NAMALWA (cell line): ENCODE measurements at regions not wholly inside any gene's neighbourhood (a gene's known extent, or its start where the extent isn't known, plus 50 kb on each side); places are given as distances from the start of the nearest gene placed in this dataset.

Experiments
- DNase-seq: peaks from one replicate; pipeline ENCODE4 v3.0.0-alpha.2; 2015; ENCODE audit warnings: low spot score

DNA sequence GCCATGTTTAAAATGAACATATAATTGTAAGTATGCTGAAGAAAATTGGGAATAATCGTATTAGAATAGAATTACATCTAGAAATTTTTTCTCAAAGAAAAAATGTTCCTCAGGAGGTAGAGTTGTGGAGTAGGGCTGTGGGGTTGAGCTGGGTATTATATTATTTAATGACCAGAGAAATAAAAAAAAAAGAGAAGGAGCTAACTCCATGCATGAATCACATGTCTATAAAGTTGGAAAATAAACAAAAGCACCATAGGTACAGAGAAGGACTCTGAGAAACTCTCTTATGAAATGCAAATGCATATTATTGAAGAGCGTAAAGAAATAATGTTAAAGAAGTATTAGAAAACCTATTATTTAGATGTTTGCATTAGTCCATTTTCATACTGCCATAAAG lies 405.5 kb downstream of the EFNB2 start:
- DNase-seq: no peak

DNA sequence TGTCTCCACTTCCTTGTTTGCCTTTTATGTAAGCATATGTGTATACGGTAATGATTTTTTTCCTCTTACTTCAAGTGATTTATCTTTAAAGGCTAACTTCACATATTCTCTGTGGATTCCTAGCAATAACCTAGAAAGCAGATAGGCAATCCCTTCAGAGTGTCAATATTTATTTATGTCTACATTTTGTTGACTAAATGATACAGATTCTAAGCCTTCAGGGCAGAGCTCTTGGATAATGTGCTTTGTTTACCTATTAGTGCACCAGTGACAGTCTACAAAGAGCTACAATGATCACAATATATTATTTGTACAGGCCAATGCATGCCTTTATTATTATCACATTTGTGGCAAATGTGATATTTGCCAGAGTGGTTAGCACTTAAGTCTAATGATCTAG lies 406.2 kb downstream of the EFNB2 start:
- no peak for DNase-seq

DNA sequence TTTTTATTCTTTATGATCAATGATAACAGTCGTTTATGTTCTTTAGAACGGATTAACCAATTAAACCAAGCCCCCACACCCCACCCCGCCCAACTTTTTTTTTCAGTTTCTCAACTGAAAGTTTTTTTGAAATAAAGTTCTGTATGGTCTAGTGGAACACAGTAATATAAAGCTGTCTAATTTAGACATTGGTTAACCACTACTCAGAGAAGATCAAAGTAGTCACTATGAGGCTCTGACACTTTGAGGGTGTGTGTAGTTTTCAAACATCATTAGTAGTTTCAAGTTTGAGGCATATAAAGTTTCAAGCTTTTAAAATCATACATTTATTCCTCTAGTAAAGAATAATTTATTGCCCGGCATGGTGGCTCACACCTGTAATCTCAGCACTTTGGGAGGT lies 413.2 kb downstream of the EFNB2 start:
- DNase-seq: no peak

DNA sequence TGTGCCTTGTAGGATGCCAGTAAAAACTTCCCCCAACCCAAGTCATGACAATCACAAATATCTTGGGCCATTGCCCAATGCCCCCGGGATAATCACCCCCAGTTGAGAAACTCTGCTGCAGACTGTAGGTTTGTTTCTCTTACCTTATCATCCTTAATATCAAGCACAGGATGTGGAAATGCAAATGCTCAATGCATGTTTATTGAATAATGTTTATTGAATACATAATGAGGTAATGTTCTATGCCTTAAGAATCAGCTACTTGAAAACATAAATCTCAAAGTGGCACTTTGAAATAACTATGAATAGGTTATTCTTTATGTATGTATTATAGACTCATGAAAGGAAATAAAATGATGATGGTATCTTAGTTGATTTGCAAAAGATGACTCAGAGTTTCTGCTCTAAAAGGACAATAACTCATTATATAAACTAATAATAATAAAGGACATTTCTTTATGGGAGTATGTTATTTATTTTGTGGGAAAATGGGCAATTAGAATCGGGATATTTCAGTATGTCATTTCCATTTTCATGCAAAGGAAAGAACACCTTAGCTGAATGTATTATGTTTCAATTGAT lies 414.2 kb downstream of the EFNB2 start:
- no peak for DNase-seq

DNA sequence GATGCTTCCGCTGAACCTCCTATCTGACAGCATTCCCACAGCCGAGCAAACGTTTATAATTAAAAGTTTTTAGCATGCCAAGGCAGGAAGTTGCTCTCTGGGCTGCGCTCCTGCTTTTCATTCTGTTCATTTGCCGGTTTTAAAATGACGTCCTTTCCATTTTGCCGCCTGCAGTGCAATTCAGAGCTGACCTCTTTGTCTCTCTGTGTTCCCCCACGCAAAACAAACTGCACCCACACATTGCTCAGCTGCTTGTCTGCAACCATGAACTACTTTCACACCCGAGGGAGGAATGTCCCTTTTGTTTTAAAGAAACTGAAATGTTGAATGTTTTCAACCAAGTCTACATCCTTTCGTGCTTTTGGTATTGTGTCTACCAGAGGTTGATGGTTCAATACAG lies 416.5 kb downstream of the EFNB2 start:
- no peak for DNase-seq

DNA sequence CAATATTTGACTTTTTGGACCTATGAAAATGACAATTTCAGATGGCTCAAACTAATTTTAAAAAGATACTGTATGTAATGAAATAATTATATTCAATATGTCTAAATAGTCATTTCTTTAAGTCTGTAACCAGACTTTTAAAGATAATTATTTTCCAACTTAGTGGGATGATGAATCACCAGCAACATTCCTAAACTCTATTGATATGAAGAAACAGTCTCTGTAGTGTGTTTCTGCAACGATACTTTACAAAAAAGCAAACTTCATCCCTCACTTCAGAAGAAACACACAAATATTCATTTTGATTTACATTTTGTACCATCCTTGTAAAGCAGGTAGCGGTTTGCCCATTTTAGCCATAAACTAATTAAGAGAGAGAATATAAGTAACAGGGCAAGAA lies 417.4 kb downstream of the EFNB2 start:
- no peak for DNase-seq

DNA sequence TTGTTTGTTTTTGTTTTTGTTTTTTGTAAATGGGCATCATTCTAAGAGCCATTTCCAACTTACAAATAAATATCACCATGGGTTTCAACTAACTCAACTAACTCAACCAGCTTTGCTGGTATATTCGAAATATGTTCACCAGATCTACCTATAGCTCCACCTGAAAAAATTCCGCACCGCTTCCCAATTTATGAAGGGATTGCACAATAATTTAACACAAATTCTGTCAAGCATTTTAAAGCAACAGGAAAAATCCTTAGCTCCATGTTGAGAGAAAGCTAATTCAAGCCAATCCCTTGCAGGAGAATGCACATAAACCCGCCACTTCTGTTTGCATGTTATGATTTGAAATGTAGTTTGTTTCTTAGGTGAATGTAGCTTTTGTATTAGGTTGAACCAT lies 417.8 kb downstream of the EFNB2 start:
- no peak for DNase-seq

DNA sequence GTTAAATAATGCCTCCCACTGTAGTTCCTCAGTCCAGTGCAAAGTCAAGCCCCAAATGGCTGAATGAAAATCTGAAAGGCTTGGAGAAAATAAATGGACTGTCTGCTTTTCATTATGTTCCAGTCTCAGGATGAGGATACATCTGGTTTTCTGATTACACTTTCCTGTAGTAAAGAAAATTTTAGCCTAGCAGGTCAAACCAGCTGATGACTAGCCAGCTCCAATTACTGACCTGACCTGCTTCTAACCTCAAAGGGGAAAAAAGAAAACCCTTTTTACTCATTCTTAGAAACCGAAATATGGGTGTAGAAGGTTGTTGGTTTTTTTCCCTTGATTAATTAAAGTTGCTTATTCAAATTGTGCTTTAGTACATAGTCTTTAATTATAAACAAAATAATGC lies 418.4 kb downstream of the EFNB2 start:
- no peak for DNase-seq

DNA sequence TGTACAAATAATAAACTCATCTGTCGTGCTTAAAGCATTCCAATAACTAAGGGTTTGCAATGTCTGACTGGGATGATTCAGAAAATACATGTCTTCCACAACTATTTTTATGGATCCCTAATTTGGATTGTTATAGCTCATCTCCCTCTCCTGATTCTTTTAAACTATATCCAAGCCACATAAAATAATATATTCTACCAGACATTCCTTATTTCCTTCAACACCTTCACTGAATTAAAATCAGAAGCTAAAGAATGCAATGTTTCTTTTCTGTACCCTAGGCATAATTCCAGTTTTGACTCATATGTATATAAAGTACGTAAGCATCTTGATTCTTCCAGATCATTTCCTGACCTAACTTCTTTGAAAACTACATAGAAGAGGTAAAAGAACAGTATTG lies 420.4 kb downstream of the EFNB2 start:
- no peak for DNase-seq

DNA sequence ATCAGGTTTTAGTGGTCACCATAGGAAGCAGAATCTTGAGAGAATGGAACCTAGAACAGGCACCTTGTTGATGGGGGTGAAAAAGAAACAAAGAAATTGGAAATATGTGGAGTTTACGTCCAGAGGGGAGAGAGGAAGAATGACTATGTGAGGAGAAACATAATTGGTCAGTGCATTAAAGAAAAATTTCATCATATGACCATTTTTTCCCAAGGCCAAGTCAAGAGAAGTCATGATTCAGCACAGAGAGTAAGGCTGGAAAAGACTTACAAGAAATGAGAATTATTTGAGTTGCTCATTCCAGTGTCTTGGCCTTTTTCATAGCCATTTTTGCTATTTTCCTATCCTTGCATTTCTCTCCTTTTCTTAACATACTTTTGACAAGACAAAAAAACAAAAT lies 421.7 kb downstream of the EFNB2 start:
- no peak for DNase-seq

DNA sequence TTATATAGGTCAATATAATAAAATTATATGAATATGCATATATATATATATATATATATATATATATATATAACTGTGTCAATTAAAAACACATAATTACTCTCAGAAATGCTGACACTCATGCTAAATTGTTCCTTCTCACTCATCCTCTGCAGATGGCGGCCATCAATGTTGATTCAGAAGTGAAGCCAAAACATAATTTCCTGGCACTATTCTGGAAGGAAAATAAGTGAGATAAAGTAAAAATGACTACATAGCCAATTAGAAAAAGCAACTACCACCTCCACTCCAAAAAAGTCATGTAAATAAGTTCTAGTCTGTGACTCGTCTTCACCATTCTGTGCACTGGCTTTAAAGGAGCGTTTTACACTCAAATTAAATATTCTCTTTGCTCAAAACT lies 423.3 kb downstream of the EFNB2 start:
- DNase-seq: no peak

DNA sequence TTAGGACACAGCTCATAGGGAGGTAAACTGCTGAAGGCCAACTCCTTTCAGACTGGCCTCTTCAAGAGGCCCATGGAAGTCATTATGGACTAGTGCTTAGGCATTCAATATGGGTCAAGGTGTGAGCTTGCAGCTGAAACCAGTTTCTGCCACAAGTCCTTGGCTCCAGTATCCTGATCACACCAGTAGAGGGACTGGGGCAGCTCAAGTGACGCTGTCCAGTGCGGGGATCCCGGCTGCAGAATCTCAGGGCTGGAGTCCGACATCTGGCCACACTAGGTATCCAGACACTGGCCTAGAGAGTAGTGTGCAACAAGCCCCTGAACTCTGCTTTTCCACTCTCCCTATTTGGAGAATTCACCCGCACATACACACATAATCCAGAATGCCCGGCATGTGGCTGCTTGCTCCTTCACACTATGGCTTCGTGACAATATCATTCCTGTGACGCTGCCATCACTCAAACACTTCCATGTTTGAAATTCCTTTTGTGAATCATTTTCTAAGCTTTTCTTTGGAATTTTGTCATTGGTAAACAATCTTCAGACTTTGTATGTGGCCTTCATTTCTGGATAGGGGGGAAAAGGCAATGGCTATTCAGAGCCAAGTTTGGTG lies 425.1 kb downstream of the EFNB2 start:
- no peak for DNase-seq

DNA sequence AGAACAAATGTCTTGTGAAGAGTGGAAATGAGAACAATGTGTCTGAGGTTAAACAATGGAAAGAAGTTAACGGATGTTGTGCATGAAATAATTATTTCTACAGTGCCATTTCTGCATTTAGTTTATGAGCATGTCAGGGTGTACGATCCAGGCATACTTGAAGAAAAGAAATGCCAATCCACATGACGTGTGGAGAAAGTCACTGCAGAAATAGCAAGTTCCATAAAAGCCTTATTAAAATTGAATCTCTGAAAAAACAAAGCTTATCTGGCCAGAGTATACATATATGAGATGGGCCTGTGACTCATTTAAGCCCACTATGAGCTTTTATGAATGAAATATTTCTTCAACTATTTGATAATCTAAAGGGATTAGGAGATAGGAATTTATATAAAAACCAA lies 426.1 kb downstream of the EFNB2 start:
- DNase-seq: no peak

DNA sequence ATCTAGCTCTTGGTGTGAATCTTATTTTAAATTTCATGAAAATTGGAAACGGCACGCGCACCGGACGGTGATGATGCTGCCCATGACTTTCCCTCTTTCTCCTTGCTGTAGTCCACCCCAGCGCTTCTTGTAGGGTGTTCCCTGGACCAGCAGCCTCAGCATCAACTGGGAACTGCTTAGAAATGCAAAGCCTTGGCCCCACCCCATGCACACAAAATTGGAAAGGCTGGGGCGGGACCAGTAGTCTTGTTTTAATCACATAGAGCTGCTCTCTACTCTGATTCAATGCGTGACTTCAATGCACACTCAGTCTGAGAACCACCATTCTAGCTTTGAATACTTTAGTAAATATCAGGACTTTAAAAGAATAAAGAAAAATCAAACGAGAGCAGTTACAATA lies 427.1 kb downstream of the EFNB2 start:
- DNase-seq: no peak

DNA sequence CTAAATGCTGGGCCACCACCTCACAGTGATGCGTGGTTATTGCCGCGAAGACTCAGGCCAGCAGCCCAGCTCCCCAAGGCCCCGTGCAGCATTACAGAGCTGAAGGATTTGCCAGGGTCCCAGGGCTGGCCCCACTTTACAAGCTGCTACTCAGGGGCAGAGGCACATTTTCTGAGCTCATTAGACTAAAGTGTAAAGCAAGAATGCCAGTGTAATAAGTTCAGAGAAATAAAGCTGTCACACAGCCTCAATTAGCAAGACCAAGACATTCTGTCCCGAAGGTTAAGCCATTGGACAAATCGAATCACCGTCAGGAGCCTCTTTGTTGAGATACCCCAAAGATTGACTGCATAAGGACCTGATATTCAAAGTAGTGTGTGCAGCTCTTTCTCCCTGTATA lies 428.4 kb downstream of the EFNB2 start:
- no peak for DNase-seq

DNA sequence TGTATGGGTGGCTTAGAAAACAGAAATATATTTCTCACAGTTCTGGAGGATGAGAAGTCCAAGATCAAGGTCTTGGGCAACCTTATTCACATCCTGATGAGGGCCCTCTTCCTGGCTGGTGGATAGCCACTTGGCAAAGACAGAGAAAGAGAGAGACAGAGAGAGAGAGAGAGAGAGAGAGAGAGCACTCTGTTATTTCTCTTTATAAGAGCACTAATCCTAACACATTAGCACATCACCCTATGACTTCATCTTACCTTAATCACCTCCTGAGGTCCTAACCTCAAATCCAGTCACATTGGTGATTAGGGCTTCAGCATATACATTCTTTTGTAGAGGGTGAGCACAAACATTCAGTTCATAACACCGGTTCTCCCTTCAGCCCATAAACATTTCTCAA lies 430.3 kb downstream of the EFNB2 start:
- no peak for DNase-seq

DNA sequence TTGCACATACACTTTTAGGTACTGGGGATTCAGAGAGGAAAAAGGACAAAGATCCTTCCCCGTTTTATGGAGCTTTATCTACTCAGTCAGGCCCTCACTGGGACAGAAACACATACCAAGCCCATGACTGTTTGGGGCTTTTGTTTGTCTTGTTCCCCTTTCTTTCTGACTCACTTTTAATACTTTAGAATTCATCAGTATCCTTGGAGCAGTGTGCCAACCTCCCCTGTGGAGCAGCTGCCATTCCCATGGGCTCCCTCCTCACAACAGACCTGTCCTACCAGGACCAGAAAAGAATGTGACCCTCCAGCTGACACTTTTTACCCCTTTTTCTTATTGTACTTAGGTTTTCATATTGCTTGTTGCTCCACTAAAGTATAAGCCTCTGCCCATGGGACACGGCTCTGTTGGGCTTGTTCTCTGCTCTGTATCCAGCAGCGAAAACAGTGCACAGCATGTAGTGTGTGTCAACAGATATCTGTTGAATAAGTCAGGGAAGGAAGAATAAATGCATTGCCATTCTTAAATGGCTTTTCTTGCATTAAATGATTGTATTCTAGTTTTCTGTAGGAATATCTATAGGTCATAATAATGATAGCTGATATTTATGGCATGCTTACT lies 431.1 kb downstream of the EFNB2 start:
- DNase-seq: no peak

DNA sequence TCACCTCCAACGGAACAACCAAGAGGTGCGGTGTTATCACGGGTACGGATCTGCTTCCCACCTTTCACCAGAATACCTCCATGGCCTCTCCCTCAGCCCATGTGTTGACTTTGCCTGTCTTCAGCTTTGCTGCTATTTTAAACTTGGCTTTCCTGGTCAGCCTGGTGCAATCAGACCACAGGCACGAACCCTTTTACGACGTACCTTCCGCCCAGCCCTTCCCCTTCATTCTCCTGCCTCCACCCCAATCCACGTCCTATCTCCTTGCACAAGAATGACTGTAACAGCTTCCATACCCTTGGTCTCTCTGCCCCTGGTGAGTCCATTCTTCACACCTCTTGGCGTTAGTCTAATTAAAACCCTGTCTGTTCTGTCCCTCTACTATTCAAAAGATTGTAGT lies 431.7 kb downstream of the EFNB2 start:
- no peak for DNase-seq

DNA sequence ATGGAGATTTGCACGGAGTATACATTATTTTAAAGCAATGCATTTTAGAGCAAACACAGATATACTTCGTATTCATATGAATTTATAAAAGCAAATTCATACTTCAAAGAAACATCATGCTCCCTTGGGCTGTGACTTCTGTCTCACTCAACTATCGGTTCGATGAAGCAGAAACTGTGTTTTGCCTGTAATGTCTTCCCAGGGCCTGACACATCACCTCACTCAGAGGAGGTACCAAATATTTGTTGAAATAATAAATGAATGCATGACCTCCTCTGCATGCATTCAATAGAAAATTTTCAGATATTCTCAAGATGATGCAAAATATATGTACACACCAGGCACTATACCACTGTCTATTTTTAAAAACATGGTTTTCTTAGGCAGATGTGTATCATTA lies 432.7 kb downstream of the EFNB2 start:
- no peak for DNase-seq

DNA sequence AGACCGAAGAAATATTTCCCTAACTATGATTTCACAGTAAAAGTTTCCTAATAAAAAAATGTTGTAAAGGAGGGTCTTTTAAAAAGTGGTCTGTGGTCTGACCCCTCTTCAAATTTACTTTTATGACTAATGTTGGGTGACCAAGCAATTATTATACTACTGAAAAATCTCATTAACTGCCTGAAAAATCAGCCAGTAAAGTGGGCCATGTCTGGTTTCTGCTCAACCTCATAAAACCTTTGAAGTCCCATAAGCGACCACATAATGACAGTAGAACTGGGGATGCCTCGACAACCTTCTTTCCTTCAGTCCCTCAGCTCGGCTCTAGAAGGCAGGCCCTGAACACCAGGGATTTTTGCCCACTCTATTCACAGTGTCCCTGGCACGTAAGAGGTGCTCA lies 434.3 kb downstream of the EFNB2 start:
- DNase-seq: no peak

DNA sequence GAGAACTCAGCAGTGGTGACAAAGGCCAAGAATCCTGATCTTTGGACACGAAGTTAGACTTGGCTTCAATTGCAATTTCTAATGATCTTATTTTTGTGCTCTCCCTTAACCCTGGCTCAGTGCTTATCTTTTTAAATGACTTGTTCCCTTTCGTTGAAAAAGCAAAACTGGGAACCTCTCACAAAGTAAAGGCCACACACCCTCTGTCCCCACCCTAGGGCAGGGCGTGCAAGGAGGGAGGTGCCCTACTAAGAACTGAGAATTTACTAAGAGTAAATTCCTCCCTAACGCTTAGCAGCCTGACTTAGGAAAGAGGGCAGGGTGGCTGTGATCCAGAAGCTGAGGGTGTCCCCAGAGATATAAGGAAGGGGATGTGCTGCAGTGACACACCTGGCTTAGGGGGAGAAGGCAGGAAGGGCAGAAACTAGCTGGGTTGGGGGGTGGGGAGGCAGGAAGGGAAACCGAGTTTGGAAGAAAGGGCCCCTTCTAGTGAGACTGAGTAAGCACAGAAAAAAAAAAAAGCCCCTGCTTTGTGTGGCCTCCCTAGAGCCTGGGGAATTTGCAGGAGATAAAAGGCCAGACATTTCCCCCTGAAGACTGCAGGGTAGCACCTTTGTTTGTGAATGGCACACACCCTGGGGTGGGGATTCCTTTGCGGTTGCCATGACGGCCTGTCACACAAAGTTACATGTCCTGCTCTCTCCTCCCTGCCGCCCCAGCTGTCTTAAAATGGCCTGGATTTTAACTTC lies 435.1 kb downstream of the EFNB2 start:
- no peak for DNase-seq

DNA sequence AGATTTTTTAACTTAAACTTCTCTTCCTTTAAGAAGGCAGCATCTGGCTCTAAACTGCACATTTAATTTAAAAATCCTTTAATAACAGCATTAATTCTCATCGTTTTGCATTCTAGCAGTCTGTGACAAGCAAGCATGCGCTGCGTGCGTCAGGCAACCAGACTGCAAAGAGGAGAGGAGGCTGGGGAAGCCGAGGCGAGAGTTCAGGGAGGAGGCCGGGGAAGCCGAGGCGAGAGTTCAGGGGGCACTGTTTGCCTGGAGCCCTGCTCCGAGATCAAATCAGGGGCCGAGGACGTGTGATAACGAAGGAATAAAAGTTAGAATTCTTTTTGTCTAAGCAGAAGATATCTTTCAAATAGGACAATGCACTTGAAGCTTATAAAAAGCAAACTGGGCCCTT lies 435.7 kb downstream of the EFNB2 start:
- no peak for DNase-seq

DNA sequence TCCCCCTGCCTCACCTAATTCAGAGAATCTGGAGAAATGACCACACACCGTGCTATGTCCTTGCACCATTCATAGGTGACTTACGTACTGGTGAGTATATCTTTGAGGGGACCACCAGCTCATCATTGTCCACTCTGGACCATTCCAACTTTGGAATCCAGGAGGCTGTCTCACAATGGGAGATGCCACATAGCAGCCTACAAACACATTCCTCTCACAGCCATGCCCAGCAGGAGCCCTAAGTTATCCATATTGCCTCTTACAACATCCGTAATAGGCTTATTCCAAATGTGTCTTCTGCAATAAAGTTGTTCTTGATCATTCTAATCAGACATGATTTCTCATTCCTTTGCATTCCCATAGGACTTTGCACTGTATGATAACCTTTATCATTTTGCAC lies 436.7 kb downstream of the EFNB2 start:
- DNase-seq: no peak
